Activated CD4-positive, alpha-beta T cell treated with anti-CD3 and anti-CD28 coated beads, Interleukin-2, amount 50 U/mL, for 48 hours (primary cell): ENCODE measurements at regions not wholly inside any gene's neighbourhood (a gene's known extent, or its start where the extent isn't known, plus 50 kb on each side); places are given as distances from the start of the nearest gene placed in this dataset.

ENCODE experiments used
- DNase-seq, 2 experiments: peaks; one replicate each; pipeline ENCODE4 v3.0.0-alpha.2; 2020

DNA sequence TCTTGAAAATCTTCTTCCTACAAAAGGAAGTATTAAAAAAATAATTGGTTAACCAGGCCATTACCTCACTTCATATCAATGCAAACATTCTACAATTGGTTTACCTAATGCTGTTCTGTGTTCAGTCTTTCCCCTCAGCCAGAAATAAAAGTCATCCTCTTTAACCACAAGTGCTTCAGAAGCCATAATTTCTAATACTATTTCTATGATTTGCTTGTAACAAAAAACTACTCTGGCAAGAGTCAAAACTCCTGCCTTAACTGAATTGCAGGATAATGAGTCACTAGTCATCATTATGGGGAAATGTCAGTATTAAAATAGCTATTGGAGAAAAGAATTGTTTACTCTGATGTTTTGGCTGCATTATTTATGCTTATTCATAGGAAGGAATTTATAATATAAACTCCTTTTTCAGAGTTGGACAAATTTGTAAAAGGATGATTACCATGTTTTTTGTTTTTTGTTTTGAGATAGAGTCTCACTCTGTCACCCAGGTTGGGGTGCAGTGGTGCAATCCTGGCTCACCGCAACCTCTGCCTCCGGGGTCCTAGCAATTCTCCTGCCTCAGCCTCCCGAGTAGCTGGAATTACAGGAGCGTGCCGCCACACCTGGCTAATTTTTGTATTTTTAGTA, 55.5 kb upstream of the ODAD2 start:
- no peak for DNase-seq

DNA sequence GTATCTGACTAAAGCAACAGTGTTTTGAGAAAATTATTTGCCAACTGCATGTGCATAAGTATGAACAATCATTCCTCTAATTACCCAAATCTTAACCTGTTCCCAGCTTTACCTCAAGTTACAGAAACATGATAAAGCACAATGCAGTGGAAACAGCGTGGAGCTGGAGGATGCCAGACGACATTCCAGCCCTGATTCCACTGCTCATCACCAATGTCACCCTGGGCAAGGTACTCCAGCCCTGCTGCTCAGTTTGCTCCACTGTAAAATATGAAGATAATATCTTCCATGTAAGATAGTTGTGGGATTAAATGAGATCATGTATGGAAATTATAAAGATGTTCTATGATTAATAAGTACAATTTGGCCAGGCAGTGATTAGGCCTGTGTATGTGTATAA, 50.4 kb upstream of the ODAD2 start:
- no peak for DNase-seq
